ENCODE measurements at regions not wholly inside any gene's neighbourhood (a gene's known extent, or its start where the extent isn't known, plus 50 kb on each side); places are given as distances from the start of the nearest gene placed in this dataset.

- H3K9ac ChIP-seq (ENCODE audit: insufficient read depth in 1 of 2, low read depth in 2 of 2, low read length in 2 of 2) = no peak overlapping the region
- intact Hi-C loops (cut with micrococcal nuclease) = no loop called here
- no peak for DNase-seq (ENCODE audit: extremely low read depth in 1 of 4, low spot score in 3 of 4)
- no peaks in the 10 kb centered on the region for H3K36me3 ChIP-seq (ENCODE audit: control insufficient read depth, insufficient read depth, low read length)
- no peak overlapping the region for H3K4me3 ChIP-seq
- no peak overlapping the region for H3K4me2 ChIP-seq (ENCODE audit: insufficient read depth, low read length)
- no peaks in the 10 kb centered on the region for H3K79me2 ChIP-seq (ENCODE audit: control insufficient read depth, insufficient read depth, low read length)
- no peaks in the 10 kb centered on the region for H4K20me1 ChIP-seq (replicated peaks; ENCODE audit: control insufficient read depth, insufficient read depth, low read length)
- BruUV-seq (replicated peaks) = no TSS peak
- CTCF ChIA-PET (ENCODE audit: low intra/inter-chr PET ratio) = no interaction called here
- H3K27ac ChIP-seq (ENCODE audit: extremely low read depth, low read depth, low read length) = no peak overlapping the region
- ATAC-seq = peak; percentile 35; the same call in 1 of the 3 replicates
- peaks cover 0 to 10% of the 10 kb centered on the region in 2 experiments; a peak in 3 of 5 replicates for H3K4me1 ChIP-seq (replicated peaks in 1 of 2; ENCODE audit: control insufficient read depth in 2 of 2, insufficient read depth in 2 of 2, low read length in 2 of 2)
- POLR2A ChIA-PET = interaction anchor here (0.6 to 1.1 kb wide), 5 partner anchors 12 to 80 kb away, joined by 3 to 5 read pairs (median 3); no protein-coding TSS in a partner anchor
- 28% methylated on average over 8 of the region's 8 CpGs for whole genome bisulfite sequencing (ENCODE audit: insufficient coverage, low coverage, missing lambda C conversion rate)
- no peaks in the 10 kb centered on the region for H3K9me3 ChIP-seq (replicated peaks; ENCODE audit: control insufficient read depth, insufficient read depth, low read depth, low read length)
- H3K9me1 ChIP-seq (ENCODE audit: control insufficient read depth, insufficient read depth, low read length) = no peaks in the 10 kb centered on the region
- FAIRE-seq = peak; percentile 11
- H3K27me3 ChIP-seq (ENCODE audit: control insufficient read depth in 2 of 2, insufficient read depth in 2 of 2, low read length in 2 of 2) = peaks cover 7 to 17% of the 10 kb centered on the region in 2 experiments; a peak in 3 of 5 replicates
- H2AFZ ChIP-seq (ENCODE audit: low read depth, low read length) = no peak overlapping the region
- in situ Hi-C loops (cut with MboI) = no loop called here
- no peak for TF ChIP-seq DLX4 (CRISPR knock-in tag; IDR thresholded peaks at IDR 0.05)
- TF ChIP-seq ZNF740 (CRISPR knock-in tag; IDR thresholded peaks at IDR 0.05) = no peak
- no peak for TF ChIP-seq ZNF740 (tag; IDR thresholded peaks at IDR 0.05)
- TF ChIP-seq ELK3 (CRISPR knock-in tag; IDR thresholded peaks at IDR 0.05) = no peak
- no peak for TF ChIP-seq ZNF140 (CRISPR knock-in tag; IDR thresholded peaks at IDR 0.05)
- no peak for TF ChIP-seq SAP30 (IDR thresholded peaks at IDR 0.05; ENCODE audit: borderline replicate concordance, insufficient read depth, low read depth, low read length, poor library complexity, severe bottlenecking)
- TF ChIP-seq MEIS2 (IDR thresholded peaks at IDR 0.05; ENCODE audit: partially characterized antibody) = no peak
- no peak for TF ChIP-seq CEBPG (CRISPR knock-in tag; IDR thresholded peaks at IDR 0.05)
- no peak for TF ChIP-seq CEBPG (tag; conservative IDR thresholded peaks at IDR 0.05 in 1 of 2, IDR thresholded peaks at IDR 0.05 in 1 of 2)
- TF ChIP-seq RBFOX2 (IDR thresholded peaks at IDR 0.05; ENCODE audit: low read depth, low read length) = no peak
- no peak for TF ChIP-seq NR3C1 (CRISPR knock-in tag; IDR thresholded peaks at IDR 0.05)
- no peak for TF ChIP-seq ZBTB12 (CRISPR knock-in tag; IDR thresholded peaks at IDR 0.05)
- TF ChIP-seq NUFIP1 (IDR thresholded peaks at IDR 0.05; ENCODE audit: partially characterized antibody) = no peak
These were observed 66.6 kb upstream of the TAB2 start for GRCh38 chr6:149250951-149251350.
